PFSK-1 (cell line): ENCODE measurements at regions not wholly inside any gene's neighbourhood (a gene's known extent, or its start where the extent isn't known, plus 50 kb on each side); places are given as distances from the start of the nearest gene placed in this dataset.

Experiments
- FOXP2 ChIP-seq: optimal IDR thresholded peaks from 2 replicates; pipeline ENCODE3; 2011; ENCODE audit warnings: borderline replicate concordance, control low read depth, inconsistent platforms; ENCODE audit not compliant: insufficient read depth; ENCODE audit errors: extremely low read length, extremely low read depth
- POLR2AphosphoS5 ChIP-seq: IDR thresholded peaks from 2 replicates; pipeline ENCODE4 v1.6.1; 2012; ENCODE audit warnings: low read depth, mild to moderate bottlenecking, control low read depth, low read length, moderate library complexity
- SIN3A ChIP-seq: IDR thresholded peaks from 2 replicates; pipeline ENCODE4 v1.6.1; 2012; ENCODE audit warnings: mild to moderate bottlenecking, low read length, moderate library complexity, borderline replicate concordance; ENCODE audit not compliant: insufficient read depth

DNA sequence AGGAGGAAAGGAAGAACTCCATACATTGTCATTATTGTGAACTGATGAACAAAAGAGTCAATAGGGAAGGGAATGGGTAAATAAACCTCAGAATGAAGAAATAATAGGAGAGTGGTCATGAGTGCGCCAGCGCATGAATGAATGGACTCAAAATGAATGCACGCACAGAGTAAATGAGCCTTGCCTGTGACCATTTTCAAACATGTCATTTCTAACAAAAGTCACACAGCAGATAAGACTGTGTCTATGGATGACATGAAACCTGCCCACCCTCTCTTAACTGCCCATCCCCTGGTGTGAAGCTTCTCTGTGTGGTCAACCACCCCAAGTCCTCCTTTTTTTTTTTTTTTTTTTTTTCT is 121.1 kb upstream of the TEX51 start:
- TF ChIP-seq POLR2AphosphoS5 (no peak), FOXP2 (no peak), SIN3A (no peak)
